T-helper 2 cell treated with Interferon-gamma antibody and Interleukin-4, amounts not matched to agents 5 μg/mL and 100 μg/mL, for 36 hours (primary cell): ENCODE measurements at regions not wholly inside any gene's neighbourhood (a gene's known extent, or its start where the extent isn't known, plus 50 kb on each side); places are given as distances from the start of the nearest gene placed in this dataset.

Source experiments
- DNase-seq: peaks from one replicate; pipeline ENCODE4 v3.0.0; 2021; ENCODE audit warnings: low spot score
- H3K27ac Mint-ChIP-seq: one replicate; pipeline ENCODE4 v1.8.0; 2021; ENCODE audit warnings: mild to moderate bottlenecking, mixed read lengths
- H3K27me3 Mint-ChIP-seq: one replicate; pipeline ENCODE4 v1.8.0; 2021; ENCODE audit warnings: low read depth, mixed read lengths
- H3K36me3 Mint-ChIP-seq: one replicate; pipeline ENCODE4 v1.8.0; 2021; ENCODE audit warnings: low read depth, mixed read lengths
- H3K4me1 Mint-ChIP-seq: one replicate; pipeline ENCODE4 v1.8.0; 2021; ENCODE audit warnings: low read depth, mixed read lengths
- H3K4me3 Mint-ChIP-seq: one replicate; pipeline ENCODE4 v1.8.0; 2022; ENCODE audit warnings: mild to moderate bottlenecking, moderate library complexity, mixed read lengths
- H3K9me3 Mint-ChIP-seq: one replicate; pipeline ENCODE4 v1.8.0; 2021; ENCODE audit warnings: mixed read lengths

DNA sequence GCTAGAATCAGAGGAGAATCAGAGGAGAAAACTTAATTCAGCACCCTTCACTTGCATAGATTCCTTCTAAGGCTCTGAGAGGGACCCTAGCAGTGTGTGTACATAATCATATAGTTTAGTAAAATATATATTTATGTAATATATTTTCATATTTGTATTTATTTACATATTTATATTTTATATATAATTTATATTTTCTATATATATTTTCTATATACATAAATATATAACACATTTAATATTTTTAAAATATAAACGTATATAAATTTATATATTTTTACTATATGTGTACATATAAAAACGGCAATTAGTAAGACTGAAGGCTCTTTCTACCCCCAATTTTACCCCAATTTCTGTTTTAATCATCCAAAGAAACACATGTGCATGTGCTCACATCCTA lies 80.3 kb downstream of the NXPE2 start:
- Mint-ChIP-seq H3K9me3 (no peaks in the 10 kb centered on the region), H3K4me3 (no peak overlapping the region), H3K4me1 (no peaks in the 10 kb centered on the region), H3K27me3 (no peaks in the 10 kb centered on the region), H3K27ac (no peak overlapping the region), H3K36me3 (no peaks in the 10 kb centered on the region)
- DNase-seq, result no peak

DNA sequence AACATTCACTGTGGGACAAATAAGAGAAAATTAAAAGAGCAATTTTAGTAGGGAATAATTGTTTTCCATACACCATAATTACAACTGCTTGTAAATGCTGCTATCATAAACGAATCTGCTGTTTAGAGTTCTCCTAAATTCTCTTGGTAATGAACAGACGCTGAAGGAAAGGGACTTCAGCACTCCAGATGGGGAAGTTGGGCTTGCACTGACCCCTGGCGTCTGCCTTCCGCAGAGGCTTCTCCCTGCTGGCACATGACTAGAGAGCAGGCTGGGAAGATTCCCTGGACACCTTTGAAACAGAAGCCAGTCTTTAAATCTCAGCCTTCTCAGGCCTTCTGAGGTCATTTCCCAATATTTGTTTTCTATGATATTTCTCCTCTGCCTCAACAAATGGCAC lies 84.1 kb downstream of the NXPE2 start:
- Mint-ChIP-seq H3K27ac (no peak overlapping the region), H3K27me3 (no peaks in the 10 kb centered on the region), H3K4me3 (no peak overlapping the region), H3K36me3 (no peaks in the 10 kb centered on the region), H3K4me1 (no peaks in the 10 kb centered on the region), H3K9me3 (no peaks in the 10 kb centered on the region)
- no peak for DNase-seq

DNA sequence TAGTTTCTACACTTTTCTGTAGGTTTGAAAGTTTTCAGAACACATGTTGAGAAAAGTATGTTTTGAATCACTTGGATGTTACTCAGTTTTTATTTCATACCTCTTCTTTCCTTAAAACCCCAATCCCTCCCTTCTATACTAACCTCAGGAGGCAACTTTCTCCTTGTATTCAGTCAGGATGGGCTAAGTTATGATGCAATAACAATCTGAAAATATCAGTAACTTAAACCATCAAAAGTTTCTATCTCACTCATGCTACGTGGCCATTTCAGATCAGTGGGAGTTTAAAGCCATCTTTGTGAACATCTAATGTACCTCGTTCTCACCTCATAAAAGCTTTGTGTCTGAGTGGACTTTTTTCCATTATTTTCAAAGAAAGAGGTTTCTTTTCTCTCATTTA lies 86.2 kb downstream of the NXPE2 start:
- DNase-seq, result no peak
- Mint-ChIP-seq H3K27ac (no peak overlapping the region), H3K27me3 (no peaks in the 10 kb centered on the region), H3K4me3 (no peak overlapping the region), H3K9me3 (no peaks in the 10 kb centered on the region), H3K36me3 (no peaks in the 10 kb centered on the region), H3K4me1 (no peaks in the 10 kb centered on the region)

- DNase-seq, result no peak
- Mint-ChIP-seq H3K4me3 (no peak overlapping the region), H3K36me3 (no peaks in the 10 kb centered on the region), H3K9me3 (no peaks in the 10 kb centered on the region), H3K27me3 (peaks cover 2% of the 10 kb centered on the region), H3K27ac (no peak overlapping the region), H3K4me1 (no peaks in the 10 kb centered on the region)
Observed at GRCh38 chr11:114771172-114771571, 92.8 kb downstream of the NXPE2 start.

- DNase-seq, result no peak
- H3K9me3 Mint-ChIP-seq, result no peaks in the 10 kb centered on the region
- H3K27ac Mint-ChIP-seq, result no peak overlapping the region
- no peaks in the 10 kb centered on the region for H3K36me3 Mint-ChIP-seq
- no peak overlapping the region for H3K4me3 Mint-ChIP-seq
- H3K27me3 Mint-ChIP-seq, result peaks cover 2% of the 10 kb centered on the region
- peaks cover 2% of the 10 kb centered on the region for H3K4me1 Mint-ChIP-seq
Observed at GRCh38 chr11:114773541-114774338, 95.4 kb downstream of the NXPE2 start.

- no peaks in the 10 kb centered on the region for H3K36me3 Mint-ChIP-seq
- no peaks in the 10 kb centered on the region for H3K9me3 Mint-ChIP-seq
- peaks cover 2% of the 10 kb centered on the region for H3K27me3 Mint-ChIP-seq
Observed at GRCh38 chr11:114774599-114775361, 96.5 kb downstream of the NXPE2 start.

DNA sequence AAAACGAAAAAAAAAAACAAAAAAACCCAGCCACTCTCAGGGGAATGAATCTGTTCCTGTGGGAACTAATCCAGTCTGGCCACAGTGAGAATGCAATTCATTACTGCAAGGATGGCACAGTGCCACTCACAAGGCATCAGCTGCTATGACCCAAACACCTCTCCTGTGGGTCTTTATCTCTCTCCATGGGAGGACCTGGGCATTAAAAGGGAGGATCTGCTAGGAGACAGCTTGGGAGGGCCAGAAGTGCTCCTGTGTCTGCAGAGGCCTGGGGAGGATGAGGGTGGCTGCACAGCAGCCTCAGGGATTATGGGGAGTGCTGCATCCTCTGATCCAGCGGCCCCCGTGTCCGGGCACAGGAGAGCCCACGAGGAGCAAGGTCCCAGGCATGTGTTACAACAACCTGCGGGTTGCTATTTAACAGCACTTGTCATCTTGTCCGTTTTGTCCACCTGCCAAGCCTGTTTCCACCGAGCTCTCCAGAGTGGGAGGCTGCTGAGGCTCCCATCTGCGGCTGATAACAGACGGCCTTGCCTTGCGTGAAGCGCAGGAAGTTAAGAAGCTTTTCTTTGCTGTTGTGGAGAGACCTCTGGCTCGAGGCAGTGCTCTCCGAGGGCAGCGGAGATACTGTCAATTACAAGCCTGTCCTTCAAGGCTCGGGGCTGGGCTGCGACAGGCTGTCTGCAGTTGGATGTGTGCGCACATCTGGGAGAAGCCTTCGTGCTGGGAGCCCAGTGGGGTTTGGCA lies 97.7 kb downstream of the NXPE2 start:
- H3K4me1 Mint-ChIP-seq, result peaks cover 4% of the 10 kb centered on the region
- no peaks in the 10 kb centered on the region for H3K36me3 Mint-ChIP-seq
- no peak for DNase-seq
- H3K4me3 Mint-ChIP-seq, result no peak overlapping the region
- H3K27ac Mint-ChIP-seq, result no peak overlapping the region
- H3K27me3 Mint-ChIP-seq, result peaks cover 2% of the 10 kb centered on the region
- H3K9me3 Mint-ChIP-seq, result no peaks in the 10 kb centered on the region

More at GRCh38 chr11:114774599-114775361, 96.5 kb downstream of the NXPE2 start:
- no peak overlapping the region for H3K4me3 Mint-ChIP-seq
- DNase-seq, result peak; percentile 7
- H3K4me1 Mint-ChIP-seq, result peaks cover 2% of the 10 kb centered on the region
- H3K27ac Mint-ChIP-seq, result no peak overlapping the region

GRCh38 chr11:114776956-114777355 lies 98.6 kb downstream of the NXPE2 start:
- Mint-ChIP-seq H3K27me3 (peaks cover 2% of the 10 kb centered on the region), H3K4me1 (peaks cover 4% of the 10 kb centered on the region), H3K4me3 (no peak overlapping the region), H3K36me3 (no peaks in the 10 kb centered on the region), H3K27ac (no peak overlapping the region), H3K9me3 (no peaks in the 10 kb centered on the region)
- DNase-seq, result no peak

DNA sequence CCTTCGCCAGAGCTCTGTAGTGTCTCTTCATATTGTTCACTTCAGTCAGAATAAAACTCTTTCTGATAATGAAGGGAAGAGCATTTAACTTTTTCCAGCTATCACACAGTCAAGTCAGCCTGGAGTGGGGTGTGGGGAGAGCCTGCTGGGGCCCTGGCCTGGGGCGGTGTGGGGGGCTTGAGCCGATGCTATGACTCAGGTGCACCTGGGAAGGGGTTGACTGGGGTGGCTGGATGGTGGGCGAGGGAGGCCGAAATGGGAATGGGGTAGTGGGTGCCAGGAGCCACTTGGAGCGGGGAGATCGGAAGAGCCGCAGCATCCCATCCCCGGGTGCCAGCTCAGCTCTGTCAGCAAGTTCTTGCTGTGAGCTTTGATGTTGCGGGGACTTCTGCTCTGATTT lies 100.9 kb downstream of the NXPE2 start:
- Mint-ChIP-seq H3K27me3 (no peaks in the 10 kb centered on the region), H3K4me3 (no peak overlapping the region), H3K36me3 (no peaks in the 10 kb centered on the region), H3K9me3 (no peaks in the 10 kb centered on the region), H3K4me1 (peaks cover 4% of the 10 kb centered on the region), H3K27ac (no peak overlapping the region)
- DNase-seq, result no peak

GRCh38 chr11:114782650-114783310 lies 104.5 kb downstream of the NXPE2 start:
- H3K4me1 Mint-ChIP-seq, result peaks cover 2% of the 10 kb centered on the region
- H3K9me3 Mint-ChIP-seq, result no peaks in the 10 kb centered on the region
- no peaks in the 10 kb centered on the region for H3K36me3 Mint-ChIP-seq
- DNase-seq, result no peak
- H3K27me3 Mint-ChIP-seq, result no peaks in the 10 kb centered on the region
- no peak overlapping the region for H3K4me3 Mint-ChIP-seq
- H3K27ac Mint-ChIP-seq, result no peak overlapping the region

DNA sequence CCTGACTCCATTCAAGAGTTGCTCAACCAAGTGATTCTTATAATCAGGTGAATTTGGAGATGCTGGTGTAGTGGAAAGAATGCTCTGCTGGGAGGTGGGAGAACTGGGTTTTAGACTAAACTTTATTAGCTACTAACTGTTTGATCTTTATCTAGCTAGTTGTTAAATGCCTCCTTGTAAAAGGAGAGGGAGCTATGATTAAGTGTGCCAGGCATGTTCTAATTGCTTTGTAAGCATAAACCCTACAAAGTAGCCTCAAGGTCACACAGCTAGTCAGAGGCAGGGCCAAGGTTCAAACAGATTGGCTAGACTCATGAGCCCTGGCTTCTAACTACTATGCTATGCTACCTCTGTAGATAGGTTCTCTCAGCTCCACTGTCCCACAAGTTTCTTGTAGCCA lies 105.5 kb downstream of the NXPE2 start:
- Mint-ChIP-seq H3K9me3 (no peaks in the 10 kb centered on the region), H3K36me3 (no peaks in the 10 kb centered on the region), H3K27me3 (no peaks in the 10 kb centered on the region), H3K4me3 (no peak overlapping the region), H3K4me1 (peaks cover 2% of the 10 kb centered on the region), H3K27ac (no peak overlapping the region)
- DNase-seq, result no peak

DNA sequence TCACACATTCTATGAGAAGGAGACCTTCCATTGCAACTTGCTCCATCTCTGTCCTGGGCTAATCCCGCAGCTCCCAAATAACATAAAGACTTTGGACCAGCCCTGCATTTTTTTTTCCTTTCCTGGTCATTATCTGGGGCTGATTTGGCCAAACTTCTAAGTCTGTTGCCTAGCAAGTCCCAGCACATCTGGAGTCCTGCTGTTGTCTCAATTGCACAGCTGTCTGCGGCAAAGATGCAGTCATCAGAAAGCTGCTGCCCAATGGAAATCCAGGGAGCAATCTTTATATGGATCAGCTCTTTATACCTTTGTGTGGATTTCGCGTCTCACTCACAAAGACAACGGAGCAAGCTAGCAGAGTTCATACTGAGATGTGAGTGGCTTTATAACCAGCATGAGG lies 105.9 kb downstream of the NXPE2 start:
- no peak for DNase-seq
- Mint-ChIP-seq H3K27me3 (no peaks in the 10 kb centered on the region), H3K9me3 (no peaks in the 10 kb centered on the region), H3K4me3 (no peak overlapping the region), H3K4me1 (peaks cover 2% of the 10 kb centered on the region), H3K36me3 (no peaks in the 10 kb centered on the region), H3K27ac (no peak overlapping the region)

- Mint-ChIP-seq H3K27ac (no peak overlapping the region), H3K9me3 (no peaks in the 10 kb centered on the region), H3K4me1 (peaks cover 2% of the 10 kb centered on the region), H3K36me3 (no peaks in the 10 kb centered on the region), H3K4me3 (no peak overlapping the region), H3K27me3 (no peaks in the 10 kb centered on the region)
- DNase-seq, result no peak
Observed at GRCh38 chr11:114784891-114785290, 106.6 kb downstream of the NXPE2 start.

GRCh38 chr11:114785820-114786219 lies 107.5 kb downstream of the NXPE2 start:
- H3K4me1 Mint-ChIP-seq, result no peaks in the 10 kb centered on the region
- H3K36me3 Mint-ChIP-seq, result no peaks in the 10 kb centered on the region
- H3K27ac Mint-ChIP-seq, result no peak overlapping the region
- H3K9me3 Mint-ChIP-seq, result no peaks in the 10 kb centered on the region
- no peak for DNase-seq
- no peaks in the 10 kb centered on the region for H3K27me3 Mint-ChIP-seq
- no peak overlapping the region for H3K4me3 Mint-ChIP-seq
